ENCODE measurements at regions not wholly inside any gene's neighbourhood (a gene's known extent, or its start where the extent isn't known, plus 50 kb on each side); places are given as distances from the start of the nearest gene placed in this dataset.

GRCh38 chr14:22296722-22297121 is 292.3 kb downstream of the DAD1 start:
- TF ChIP-seq CTCF (conservative IDR thresholded peaks at IDR 0.05 in 1 of 2, IDR thresholded peaks at IDR 0.05 in 1 of 2; ENCODE audit: extremely low read depth in 1 of 2, insufficient read depth in 1 of 2, low read depth in 1 of 2, low read length in 2 of 2), result no peak
- no peak for TF ChIP-seq EZH2 (IDR thresholded peaks at IDR 0.05; ENCODE audit: borderline replicate concordance, low read length)
